ENCODE measurements at regions not wholly inside any gene's neighbourhood (a gene's known extent, or its start where the extent isn't known, plus 50 kb on each side); places are given as distances from the start of the nearest gene placed in this dataset.

GRCh38 chr18:51510020-51510419, 312.5 kb upstream of the MEX3C start:
- H3K27ac ChIP-seq = no peak overlapping the region
- H3K27me3 ChIP-seq (replicated peaks; ENCODE audit: insufficient read depth) = no peaks in the 10 kb centered on the region
- DNase-seq (ENCODE audit: low spot score) = no peak
- H3K36me3 ChIP-seq = no peaks in the 10 kb centered on the region
- no peak for TF ChIP-seq POLR2A (IDR thresholded peaks at IDR 0.05)
- TF ChIP-seq POLR2AphosphoS5 (IDR thresholded peaks at IDR 0.05) = no peak
- TF ChIP-seq CTCF (IDR thresholded peaks at IDR 0.05) = no peak
- no peaks in the 10 kb centered on the region for H3K4me1 ChIP-seq (replicated peaks)
- intact Hi-C loops (cut with DNase I) = no loop called here
- no peak overlapping the region for H3K4me3 ChIP-seq
- H3K9me3 ChIP-seq = no peaks in the 10 kb centered on the region

- TF ChIP-seq CTCF (IDR thresholded peaks at IDR 0.05) (no peak), POLR2AphosphoS5 (IDR thresholded peaks at IDR 0.05) (no peak), POLR2A (IDR thresholded peaks at IDR 0.05) (no peak)
- Histone ChIP-seq H3K4me3 (no peak overlapping the region), H3K36me3 (no peaks in the 10 kb centered on the region)
Observed at GRCh38 chr18:51513517-51513916, 316.0 kb upstream of the MEX3C start.

GRCh38 chr18:51514128-51514527, 316.6 kb upstream of the MEX3C start:
- no peak for TF ChIP-seq CTCF (IDR thresholded peaks at IDR 0.05)
- Histone ChIP-seq H3K27ac (no peak overlapping the region), H3K4me1 (replicated peaks) (no peaks in the 10 kb centered on the region), H3K9me3 (no peaks in the 10 kb centered on the region), H3K36me3 (no peaks in the 10 kb centered on the region), H3K27me3 (replicated peaks; ENCODE audit: insufficient read depth) (no peaks in the 10 kb centered on the region), H3K4me3 (no peak overlapping the region)
- 60% methylated on average over 2 of the region's 2 CpGs for WGBS
- intact Hi-C loops (cut with DNase I) = no loop called here
- DNase-seq (ENCODE audit: low spot score) = no peak

More at GRCh38 chr18:51513517-51513916, 316.0 kb upstream of the MEX3C start:
- intact Hi-C loops (cut with DNase I) = no loop called here
- Histone ChIP-seq H3K27ac (no peak overlapping the region), H3K9me3 (no peaks in the 10 kb centered on the region), H3K4me1 (replicated peaks) (no peaks in the 10 kb centered on the region), H3K27me3 (replicated peaks; ENCODE audit: insufficient read depth) (no peaks in the 10 kb centered on the region)
- no peak for DNase-seq (ENCODE audit: low spot score)

DNA sequence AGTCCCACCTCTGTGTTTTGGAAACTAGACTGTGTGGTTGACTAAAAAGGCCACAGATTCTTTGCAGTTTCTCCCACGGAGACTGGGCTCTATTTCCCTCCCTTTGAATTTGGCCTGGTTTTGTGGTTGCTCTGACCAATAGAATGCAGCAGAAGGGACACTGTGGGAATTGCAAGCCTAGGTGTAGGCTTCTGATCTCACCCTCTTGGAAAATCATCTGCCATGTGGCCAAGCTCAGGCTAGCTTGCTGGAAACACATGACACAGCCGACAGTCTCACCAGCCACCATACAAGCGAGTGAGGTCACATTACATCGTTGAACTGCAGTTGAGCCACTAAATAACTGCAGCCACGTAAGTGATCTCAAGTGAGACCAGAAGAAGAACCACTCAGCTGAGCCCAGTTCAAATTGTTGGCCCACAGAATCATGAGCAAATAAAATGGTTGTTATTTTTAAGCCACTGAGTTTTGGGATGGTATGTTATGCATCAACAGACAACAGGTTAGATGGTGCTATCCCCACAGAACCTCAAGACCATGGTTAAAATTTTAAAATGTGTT, 319.1 kb upstream of the MEX3C start:
- Histone ChIP-seq H3K9me3 (no peaks in the 10 kb centered on the region), H3K27me3 (replicated peaks; ENCODE audit: insufficient read depth) (no peaks in the 10 kb centered on the region), H3K36me3 (no peaks in the 10 kb centered on the region), H3K4me3 (no peak overlapping the region), H3K4me1 (replicated peaks) (no peaks in the 10 kb centered on the region), H3K27ac (no peak overlapping the region)
- TF ChIP-seq POLR2A (IDR thresholded peaks at IDR 0.05) = no peak
- intact Hi-C loops (cut with DNase I) = no loop called here
- no peak for DNase-seq (ENCODE audit: low spot score)
- 81% methylated on average over 5 of the region's 5 CpGs for WGBS

- 37% methylated on average over 1 of the region's 1 CpG for WGBS
- intact Hi-C loops (cut with DNase I) = no loop called here
- H3K27me3 ChIP-seq (replicated peaks; ENCODE audit: insufficient read depth) = no peaks in the 10 kb centered on the region
- H3K9me3 ChIP-seq = no peaks in the 10 kb centered on the region
- H3K4me1 ChIP-seq (replicated peaks) = no peaks in the 10 kb centered on the region
- DNase-seq (ENCODE audit: low spot score) = no peak
- no peak overlapping the region for H3K4me3 ChIP-seq
- TF ChIP-seq CTCF (IDR thresholded peaks at IDR 0.05) (no peak), POLR2AphosphoS5 (IDR thresholded peaks at IDR 0.05) (no peak)
- H3K36me3 ChIP-seq = no peaks in the 10 kb centered on the region
- H3K27ac ChIP-seq = no peak overlapping the region
Observed at GRCh38 chr18:51519571-51519970, 322.1 kb upstream of the MEX3C start.
